GM21381 (cell line): ENCODE measurements at regions not wholly inside any gene's neighbourhood (a gene's known extent, or its start where the extent isn't known, plus 50 kb on each side); places are given as distances from the start of the nearest gene placed in this dataset.
A peak's percentile ranks its signal among the peaks of the same experiment; 100 is the strongest.
"Not testable (repeated sequence)": the region's sequence is repeated elsewhere in the genome, so short reads cannot be mapped to it uniquely, and the experiment has no call there.

Experiments
- ATAC-seq: cut with Tn5 transposase; IDR thresholded peaks from one replicate; pipeline ENCODE4 v1.9.1; 2021; ENCODE audit warnings: mild to moderate bottlenecking, moderate library complexity; ENCODE audit not compliant: unreplicated experiment

DNA sequence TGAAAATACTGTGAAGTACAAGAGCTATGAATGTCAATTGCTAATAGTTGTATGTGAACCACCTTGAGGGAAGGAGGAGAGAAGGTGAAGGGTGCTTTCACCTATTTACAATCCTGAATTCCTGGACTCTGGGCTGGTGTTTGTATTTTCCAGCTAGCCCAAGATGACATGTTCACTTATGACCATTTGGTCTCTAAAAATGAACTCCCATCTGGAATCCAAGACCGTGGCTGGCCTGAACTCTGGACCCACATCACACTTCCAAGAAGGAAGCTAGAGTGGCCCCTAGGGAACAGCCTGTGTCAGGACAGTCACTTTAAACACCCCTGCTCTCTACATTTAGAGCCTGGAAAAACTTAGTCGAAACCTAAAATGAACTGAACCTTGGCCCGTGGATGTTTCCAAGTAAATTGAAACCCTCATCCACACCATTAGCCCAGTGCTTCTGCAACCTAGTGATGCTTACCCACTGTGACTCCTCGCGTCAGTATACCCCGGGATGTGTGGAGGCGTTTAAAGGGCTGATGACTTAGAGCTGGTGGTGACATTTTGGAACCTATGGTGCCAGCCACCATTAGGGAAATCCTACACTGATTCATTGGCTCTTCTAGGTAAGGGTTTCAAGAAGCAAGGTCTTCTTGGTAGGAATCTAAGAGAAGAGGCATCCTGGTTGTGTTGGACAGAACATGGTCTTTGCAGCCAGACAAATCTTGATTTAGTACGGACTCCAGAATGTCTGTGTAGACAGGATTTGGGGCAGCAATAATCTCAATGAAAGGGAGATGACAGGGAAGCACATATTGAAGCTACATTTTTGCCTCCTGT lies 171.5 kb upstream of the IRF2BP2 start:
- no peak for ATAC-seq

DNA sequence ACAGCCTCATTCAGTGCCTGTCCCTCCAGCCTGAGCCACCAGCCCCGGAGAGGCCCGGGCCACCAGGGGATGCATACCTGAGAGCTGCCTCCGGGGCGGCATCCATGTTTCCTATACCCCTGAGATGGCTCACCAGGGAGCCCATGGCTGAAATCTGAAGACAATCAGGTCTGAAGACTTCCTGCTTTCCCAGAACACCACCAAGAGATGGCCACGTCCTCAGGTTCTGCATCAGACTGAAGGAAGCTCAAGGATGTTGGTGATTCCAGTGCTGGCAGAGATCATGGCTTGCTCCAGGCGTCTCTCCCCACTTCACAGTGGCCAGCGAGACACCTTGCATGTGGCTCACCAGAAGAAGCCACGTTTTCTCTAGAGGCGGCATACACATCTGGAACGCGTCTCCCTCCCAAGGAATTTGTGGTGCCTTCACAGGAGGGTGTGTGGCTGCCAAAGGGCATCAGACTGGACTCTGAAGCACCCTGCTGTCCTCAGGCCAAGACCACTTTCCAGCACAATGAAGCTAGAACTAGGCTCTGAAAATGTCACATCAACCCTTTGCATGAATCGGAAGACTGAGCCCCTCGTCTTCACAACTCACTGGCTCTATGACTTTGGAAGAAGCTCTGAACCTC lies 170.7 kb upstream of the IRF2BP2 start:
- ATAC-seq, result no peak

DNA sequence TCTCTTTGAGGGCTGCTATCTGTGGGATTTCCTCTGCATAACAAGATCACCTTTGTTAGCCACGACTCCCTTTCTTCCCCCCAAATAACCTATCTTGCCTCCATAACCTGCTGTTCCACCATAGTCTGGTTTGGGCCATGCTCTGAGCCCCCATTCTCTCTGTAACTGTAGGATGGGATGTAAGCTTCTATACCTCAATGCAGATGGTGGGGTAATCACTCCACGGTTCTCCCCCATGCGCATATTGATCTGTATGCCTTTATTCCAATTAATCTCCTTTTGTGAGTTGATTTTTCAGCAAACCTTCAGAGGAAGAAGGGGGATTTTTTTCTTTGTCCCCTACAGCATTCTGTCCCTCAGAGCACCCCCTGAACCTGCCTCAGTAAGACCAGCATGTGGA lies 170.1 kb upstream of the IRF2BP2 start:
- no peak for ATAC-seq

DNA sequence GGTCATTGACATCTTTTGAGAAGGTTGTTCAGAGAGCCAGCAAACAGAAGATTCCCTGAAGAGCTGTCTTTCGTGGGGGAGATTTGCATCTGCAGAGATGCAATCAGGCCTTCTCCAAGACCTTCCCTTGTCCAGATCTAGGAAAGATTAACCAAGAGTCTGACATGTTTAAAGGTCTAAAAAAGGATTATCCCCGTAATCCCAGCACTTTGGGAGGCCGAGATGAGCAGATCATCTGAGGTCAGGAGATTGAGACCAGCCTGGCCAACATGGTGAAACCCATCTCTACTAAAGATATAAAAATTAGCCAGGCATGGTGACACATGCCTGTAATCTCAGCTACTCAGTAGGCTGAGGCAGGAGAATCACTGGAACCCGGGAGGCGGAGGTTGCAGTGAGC lies 169.6 kb upstream of the IRF2BP2 start:
- not testable (repeated sequence) for ATAC-seq

DNA sequence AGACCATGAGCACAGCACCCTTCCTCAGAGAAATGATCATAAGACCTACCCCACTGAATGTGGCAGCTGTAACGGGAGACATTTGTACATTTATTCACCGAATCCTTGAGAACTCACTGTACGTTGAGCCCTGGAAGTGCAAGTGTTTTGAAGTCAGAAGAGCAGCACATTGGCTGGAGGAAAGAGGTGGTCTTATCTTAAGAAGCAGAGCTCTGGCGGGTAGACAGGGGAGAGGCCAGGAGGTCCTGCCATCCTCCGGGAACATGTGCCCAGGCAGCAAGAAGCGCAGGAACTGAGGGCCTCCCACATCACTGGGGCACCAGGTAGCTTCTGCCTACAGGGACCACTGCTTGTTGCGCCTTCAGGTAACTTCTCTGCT lies 169.2 kb upstream of the IRF2BP2 start:
- ATAC-seq, result no peak

DNA sequence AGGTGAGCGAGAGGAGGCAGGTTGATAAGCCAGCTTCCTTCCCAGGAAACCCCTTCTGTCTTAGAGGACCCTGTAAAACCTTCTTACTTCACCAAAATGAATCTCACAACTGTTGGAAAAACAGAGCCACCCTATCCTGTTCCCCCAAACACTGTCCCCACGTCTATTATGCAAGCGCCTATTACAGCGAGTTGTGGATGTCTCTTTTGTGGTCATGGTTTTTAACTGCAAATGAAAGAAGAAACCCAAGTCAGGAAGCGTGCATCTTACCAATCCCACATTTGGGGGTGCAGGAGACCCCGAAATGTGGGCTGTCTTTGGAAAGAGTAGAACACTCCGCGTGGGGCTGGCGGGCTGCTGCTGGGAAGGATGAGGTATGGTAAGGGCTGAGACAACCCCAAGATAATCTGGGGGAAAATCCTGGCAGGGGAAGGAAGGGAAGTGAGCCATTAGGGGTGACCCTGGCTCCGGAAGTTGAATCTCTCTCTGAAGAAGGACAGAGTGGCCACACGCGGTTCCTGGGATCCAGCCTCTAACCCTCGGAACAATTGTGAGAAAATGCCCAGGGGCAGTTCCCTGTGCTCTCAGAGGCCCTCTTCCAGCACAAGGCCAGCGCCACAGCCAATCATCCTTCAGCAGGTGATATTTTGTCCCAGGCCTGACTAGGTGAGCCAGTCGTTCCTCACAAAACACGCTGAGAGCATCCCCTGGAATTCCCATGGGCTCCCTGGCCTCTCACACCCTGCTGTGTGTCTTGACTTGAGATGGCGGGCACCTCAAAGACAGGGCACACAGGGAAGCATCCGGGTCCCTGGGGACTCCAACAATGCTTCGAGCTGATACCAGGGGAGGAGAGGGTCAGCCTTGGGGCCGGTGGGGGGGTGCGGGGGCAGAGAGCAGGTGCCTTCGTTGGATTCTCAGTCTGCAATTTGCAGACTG lies 168.5 kb upstream of the IRF2BP2 start:
- no peak for ATAC-seq

DNA sequence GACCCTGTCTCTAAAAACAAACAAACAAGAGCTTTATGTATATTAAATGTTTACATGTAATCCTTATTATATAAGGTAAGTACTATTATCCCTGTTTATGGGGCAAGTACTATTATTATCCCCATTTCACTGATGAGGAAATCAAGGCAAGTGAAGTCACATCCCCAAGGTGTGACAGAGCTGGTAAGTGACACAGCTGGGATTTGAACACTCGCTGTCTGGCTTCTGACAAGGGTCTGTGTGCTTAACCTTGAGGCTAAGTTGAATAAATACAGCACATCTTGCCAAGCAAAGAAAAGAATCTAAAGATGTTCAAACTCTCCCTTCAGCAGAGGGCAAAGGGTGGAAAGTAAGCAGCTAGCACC lies 167.9 kb upstream of the IRF2BP2 start:
- ATAC-seq, result no peak

DNA sequence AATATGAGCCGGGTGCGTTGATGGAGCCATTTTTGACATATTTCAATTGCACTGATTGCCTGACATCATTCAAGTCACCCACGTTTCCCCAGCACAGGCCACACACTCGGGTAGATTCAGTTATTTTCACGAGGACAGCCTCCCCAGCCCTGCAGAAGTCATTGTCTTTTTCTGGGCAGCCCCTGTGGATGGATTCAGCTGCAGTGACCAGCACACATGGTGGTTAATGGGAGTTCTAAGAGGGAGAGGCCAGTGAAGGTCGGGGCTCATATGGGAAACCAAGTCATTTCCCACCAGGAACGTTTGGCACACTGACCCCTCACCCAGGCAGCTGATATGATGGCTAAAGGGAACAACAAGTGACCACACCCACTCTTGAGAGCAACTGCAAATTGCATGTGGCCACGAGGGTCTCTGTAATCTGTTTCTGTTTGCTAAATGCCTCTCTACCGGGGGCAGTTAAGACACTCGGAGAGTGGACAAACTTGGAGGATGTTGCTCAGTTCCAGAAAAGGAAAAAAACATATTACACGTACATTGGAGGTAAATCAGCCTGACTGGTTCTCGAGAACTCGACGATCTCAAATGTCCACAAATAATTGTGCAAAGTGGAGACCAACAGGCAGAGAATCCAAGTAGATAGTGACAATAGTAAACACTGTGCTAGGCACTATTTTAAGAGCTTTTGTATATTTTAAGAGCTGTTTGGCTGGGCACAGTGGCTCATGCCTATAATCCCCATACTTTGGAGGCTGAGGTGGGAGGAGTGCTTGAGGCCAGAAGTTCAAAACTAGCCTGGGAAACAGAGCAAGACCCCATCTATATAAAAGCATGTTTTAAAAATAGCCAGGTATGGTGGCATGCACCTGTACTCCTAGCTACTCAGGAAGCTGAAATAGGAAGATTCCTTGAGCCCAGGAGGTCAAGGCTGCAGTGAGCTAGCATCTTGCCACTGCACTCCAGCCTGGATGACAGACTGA lies 167.2 kb upstream of the IRF2BP2 start:
- ATAC-seq, result no peak

DNA sequence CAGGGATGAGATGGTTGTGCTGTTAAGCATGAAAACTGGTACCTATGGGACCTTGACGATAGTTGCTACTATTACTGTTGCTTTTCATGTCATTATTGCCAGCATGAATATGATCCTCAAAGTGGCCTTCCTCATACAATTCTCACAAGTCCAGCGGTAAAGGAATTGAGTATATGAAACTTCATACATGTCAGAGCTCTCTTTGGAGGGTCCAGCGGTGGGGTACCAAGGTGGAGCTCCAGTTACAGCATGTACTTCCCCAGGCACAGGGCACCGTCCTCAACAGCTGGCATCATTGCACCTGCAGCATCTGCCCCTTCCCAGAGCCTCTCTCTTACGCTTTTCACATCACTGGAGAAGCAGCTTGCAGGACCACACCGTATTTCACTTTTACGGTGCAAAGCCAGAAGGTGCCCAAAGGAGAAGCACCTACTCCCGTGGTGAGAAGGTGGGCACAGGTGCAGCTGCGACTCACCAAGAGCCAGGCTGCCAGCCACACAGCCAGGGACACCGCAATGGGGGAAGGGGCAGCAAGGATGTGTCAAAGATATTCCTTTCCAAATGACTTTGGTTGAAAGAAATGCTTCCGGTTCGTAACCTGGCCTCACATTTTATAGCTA lies 166.4 kb upstream of the IRF2BP2 start:
- ATAC-seq, result no peak

DNA sequence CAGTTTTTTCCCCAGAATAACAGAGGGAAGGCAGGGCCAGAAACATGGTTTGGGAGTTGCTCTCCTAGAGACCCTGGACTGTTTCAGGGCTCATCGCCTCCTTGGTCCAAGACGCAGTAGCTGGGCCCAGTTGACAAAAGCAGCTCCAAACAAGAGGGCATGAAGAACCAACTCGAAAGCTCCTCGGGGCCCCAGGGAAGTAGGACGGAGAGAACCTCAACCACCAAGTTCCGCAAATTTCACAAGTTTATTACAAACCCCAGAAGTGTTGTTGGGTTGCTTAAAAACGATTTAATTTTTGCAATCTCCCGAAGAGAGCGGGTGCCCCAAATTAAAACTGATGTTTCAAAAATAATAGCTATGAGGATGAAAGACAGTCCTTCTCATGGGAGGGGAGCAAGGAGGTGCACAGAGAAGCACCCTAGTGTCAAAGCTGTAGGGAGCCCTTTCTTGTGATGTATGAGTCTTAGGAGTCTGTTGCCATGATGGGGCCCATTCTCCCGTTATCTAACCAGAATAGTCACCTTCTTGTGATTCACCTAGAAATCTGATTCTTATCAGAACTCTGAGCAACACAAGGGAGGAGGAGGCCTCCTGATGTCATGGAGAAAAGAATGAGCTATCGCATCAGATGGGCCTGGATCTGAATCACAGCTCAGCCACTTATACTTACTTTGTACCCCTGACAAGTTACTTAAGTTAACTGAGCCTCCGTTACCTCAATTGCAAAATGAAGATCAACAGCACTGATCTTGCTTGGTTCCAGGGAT lies 165.7 kb upstream of the IRF2BP2 start:
- ATAC-seq, result no peak

DNA sequence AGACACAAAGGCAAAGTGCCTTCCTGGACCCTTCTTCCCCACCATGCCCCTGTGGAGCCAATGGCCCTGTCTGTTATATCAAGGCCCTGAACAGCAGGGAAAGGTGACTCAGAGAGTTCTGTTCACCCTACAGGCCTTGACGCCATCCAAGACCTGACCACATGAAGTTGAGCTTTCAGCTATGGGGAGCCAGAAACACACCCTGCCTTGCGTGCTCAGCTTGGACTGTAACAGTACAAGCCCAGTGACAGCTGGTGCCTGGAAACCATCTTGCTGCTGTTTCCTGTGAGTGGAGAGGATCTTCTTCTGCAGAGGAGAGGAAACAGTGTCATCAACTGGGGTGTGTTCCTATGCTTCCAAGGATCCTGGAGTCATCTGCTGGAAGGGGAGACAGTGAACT lies 165.0 kb upstream of the IRF2BP2 start:
- ATAC-seq, result no peak

DNA sequence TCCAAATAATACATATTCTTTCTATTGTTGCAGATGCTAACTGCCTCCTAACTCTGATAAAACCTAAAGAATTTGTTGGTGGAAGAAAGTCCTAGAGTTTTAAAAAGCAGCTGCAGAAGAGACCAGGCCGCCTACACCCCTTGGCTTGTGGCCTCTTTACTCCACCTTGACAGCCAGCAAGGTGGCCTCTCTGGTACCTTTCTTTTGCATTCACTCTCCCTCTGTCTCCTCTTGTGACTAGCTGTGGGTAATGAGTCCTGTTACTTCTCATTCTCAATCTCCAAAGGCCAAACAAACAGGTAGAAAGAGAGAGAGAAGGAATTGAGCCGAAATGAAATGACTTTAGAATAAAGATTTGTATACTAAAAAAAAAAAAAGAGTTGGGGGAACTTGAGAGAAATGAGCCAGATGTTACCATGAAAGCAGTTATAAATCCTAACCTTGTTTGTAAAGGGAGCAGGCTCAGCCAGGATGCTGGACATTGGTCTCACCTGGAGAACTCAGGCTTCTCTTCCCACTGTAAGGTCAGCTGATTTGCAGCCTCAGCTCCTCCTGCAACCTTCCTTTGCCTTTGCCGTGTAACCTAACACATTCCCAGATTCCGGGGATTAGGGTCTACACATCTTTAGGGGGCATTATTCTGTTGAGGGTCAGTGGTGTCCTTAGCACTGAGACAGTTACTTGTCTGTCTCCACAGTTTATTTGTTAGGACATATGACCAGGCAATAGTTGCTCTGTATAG lies 164.1 kb upstream of the IRF2BP2 start:
- no peak for ATAC-seq

DNA sequence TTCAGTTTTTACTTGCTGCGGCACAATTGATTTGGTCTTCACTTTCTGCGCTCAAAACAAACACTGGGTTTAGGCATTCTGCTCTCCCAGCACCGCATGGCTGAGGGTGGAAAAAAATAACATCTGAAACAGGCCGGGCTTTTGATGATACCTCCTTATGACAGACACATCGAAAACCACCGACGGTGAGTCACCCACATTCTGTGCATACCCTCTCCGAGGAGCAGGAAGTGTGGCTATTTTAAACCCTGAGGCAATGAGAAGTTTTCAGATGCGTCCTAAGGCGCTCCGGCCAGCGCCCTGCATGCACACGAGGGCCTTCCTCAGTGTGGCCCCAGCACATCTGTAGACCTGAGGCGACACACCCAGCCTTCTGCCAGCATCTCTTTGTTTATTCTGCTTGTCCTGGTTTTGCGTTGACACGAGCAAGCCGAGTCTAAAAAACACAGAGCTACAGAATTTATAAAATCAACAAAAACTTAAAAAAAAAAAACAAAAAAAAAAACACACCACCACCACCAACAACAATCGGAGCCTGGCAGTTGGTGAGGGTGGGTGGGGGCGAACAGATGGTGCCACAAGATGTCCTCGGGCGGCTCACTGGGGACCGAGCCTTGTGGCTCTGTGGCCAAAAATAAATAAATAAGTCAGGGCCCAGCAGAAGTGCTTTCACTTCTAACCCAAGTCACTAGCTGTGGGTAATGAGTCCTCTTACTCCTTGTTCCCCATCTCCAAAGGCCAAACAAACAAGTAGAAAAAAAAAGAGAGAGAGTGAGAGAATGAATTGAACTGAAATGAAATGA lies 162.6 kb upstream of the IRF2BP2 start:
- peak; percentile 88 for ATAC-seq

DNA sequence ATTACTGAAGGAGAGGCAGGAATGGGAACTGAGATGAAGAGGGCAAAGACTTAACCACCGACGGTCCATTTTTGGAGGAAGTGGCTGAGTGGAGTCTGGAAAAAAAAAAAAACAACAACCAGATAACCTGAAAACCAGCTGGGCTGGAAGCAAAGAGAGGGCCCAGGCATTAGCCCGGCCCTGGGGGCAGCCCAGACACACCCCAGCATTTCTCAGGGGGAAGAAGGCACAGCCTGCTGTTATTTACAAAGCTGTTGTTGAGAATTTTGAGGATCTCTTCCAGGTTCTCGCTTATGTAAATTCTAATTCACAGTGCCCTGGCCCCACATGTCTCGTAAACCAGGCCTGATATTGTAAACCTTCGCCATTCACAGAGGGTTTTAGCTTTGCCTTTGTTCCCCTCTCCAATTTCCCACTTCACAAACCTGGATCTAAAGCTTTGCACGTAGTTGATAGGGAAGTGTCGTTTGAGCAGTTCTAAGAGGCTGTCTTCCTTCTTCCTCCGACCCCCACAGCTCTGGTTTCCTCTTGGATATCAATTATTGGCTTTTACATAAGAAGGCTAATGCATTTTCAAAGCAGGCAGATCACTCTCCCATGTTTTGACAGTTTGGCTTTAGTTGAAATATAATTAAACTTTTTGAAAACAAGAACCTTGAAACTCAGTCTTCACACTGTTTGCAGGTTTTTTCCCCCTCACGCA lies 161.8 kb upstream of the IRF2BP2 start:
- no peak for ATAC-seq

DNA sequence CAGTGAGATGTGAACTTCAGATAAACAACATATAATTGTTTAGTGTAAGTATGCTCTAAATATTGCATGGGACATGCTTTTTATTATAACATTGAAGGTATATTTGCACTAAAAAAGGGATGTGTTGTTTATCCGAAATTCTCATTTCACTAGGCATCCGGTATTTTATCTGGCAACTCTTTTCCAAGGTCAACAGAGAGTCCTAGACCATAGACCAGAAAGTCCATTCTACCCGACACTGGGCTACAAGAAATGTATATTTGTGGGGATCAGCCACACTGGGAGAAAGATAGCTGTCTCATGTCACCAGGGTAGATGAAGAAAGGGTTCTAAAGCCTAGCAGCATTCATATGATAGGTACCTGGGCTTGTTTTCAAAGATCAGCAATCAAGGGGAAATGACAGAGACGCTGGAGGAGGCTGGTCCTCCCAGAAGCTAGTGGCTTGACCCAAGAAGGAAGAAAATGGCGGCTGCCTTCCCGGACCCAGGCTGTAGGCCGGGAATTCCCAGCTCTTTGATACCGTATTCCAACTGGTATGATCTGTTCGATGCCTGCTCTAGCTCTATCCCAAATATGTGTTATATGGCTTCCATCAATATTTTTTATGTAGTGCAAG lies 161.1 kb upstream of the IRF2BP2 start:
- ATAC-seq, result no peak

DNA sequence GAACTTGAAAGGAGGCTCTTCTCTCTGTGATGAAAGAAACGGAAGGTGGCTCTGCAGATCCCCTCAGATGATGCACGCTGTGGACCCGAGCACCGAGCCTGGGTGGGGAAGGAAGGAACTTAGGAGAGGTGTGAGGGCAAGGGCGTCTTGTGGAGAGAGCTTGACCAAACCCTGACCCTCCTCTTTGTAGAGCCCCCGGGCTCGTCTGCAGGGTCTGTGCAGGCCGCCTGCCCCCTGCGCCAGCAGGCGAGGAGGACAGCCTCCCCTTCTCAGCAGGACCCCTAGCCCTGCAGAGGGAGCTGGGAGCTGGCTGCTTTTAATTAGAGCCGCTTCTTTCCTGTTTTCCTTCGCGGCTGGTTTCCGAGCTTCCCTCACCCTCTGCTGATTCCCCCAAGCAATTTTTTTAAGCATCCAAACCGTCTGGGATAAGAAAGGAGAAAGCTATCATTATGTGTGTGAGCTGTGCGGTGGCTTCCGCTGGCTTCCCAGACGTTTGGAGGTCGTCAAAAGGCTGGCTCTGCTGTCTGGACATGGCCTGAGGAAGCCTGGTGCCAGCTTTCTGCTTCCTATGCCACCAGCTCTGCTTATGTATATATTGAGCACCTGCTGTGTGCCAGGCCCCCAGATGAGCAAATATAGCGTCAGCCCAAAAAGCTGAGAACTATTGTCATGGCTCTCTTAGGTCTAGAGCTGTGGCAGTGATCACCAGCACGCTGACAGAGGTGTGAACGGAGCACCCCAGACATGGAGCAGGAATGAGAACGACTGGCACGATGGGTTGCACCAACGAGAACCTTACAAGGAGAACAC lies 160.2 kb upstream of the IRF2BP2 start:
- no peak for ATAC-seq
